GM12878 (cell line): ENCODE measurements at regions not wholly inside any gene's neighbourhood (a gene's known extent, or its start where the extent isn't known, plus 50 kb on each side); places are given as distances from the start of the nearest gene placed in this dataset.

ENCODE experiments used
- ATAC-seq: fragments of 200-7000 bp; cut with Tn5 transposase; 3 replicates; pipeline ENCODE4 v1.9.1; 2020; ENCODE audit warnings: mild to moderate bottlenecking, moderate library complexity
- BruUV-seq: library from RNA; stranded (reverse); fragments of 400-500 nt; replicated peaks from 2 replicates; lab custom pipeline; 2021; lab: Mats Ljungman, UMichigan
- CTCF ChIA-PET: fragments of 300-600 bp; sonication (Branson Sonifier 250); formaldehyde crosslinking; extraction: SDS; loops from one replicate; lab custom pipeline; 2021; ENCODE audit warnings: inconsistent platforms; lab: Yijun Ruan, JAX
- POLR2A ChIA-PET: fragments of 350-600 bp; formaldehyde crosslinking; extraction: SDS; loops from one replicate; lab custom pipeline; 2021; ENCODE audit warnings: inconsistent platforms; lab: Charles Lee
- RAD21 ChIA-PET: fragments of 300-600 bp; sonication (Branson Sonifier 250); formaldehyde crosslinking; loops from one replicate; lab custom pipeline; 2023; ENCODE audit warnings: antibody characterized with exemption; ENCODE audit not compliant: unreplicated experiment; lab: Charles Lee
- SMC1A ChIA-PET: fragments of 300-600 bp; sonication (Branson Sonifier 250); formaldehyde crosslinking; loops from one replicate; lab custom pipeline; 2023; ENCODE audit not compliant: unreplicated experiment, uncharacterized antibody; lab: Charles Lee
- DNase-seq: peaks from one replicate; pipeline ENCODE4 v3.0.0-alpha.2; 2011; ENCODE audit warnings: low read depth, low spot score
- FAIRE-seq: peaks from 3 replicates; lab custom pipeline; 2011; peaks lifted over from hg19 to GRCh38; lab: Jason Lieb, UNC
- H2AFZ ChIP-seq: 2 replicates; pipeline ENCODE4 v1.6.0; 2011; ENCODE audit warnings: low read depth, low read length, control low read depth; ENCODE audit not compliant: control insufficient read depth
- H3K27ac ChIP-seq: 2 replicates; pipeline ENCODE4 v1.5.1; 2011; ENCODE audit warnings: control low read depth; ENCODE audit not compliant: control insufficient read depth, insufficient read depth
- H3K27me3 ChIP-seq, 2 experiments: replicated peaks in 1 of 2; 2 replicates each; pipeline versions ENCODE4 v1.6.0 to v1.6.1; 2011; ENCODE audit warnings: low read length in 1 of 2; ENCODE audit not compliant: control insufficient read depth in 2 of 2, insufficient read depth in 2 of 2
- H3K36me3 ChIP-seq, 2 experiments: 2 replicates each; pipeline ENCODE4 v1.5.1; 2011; ENCODE audit warnings: low read length in 1 of 2; ENCODE audit not compliant: control insufficient read depth in 2 of 2, insufficient read depth in 2 of 2
- H3K4me1 ChIP-seq: 2 replicates; pipeline ENCODE4 v1.6.1; 2011; ENCODE audit warnings: mild to moderate bottlenecking, low read length, moderate library complexity, mixed read lengths; ENCODE audit not compliant: control insufficient read depth, insufficient read depth
- H3K4me2 ChIP-seq: 2 replicates; pipeline ENCODE4 v1.6.0; 2011; ENCODE audit warnings: control low read depth; ENCODE audit not compliant: control insufficient read depth, insufficient read depth
- H3K4me3 ChIP-seq: fragments of 200-600 bp; sonication (generic); 2 replicates; pipeline ENCODE4 v1.5.1; 2016
- H3K79me2 ChIP-seq: 2 replicates; pipeline ENCODE4 v1.6.0; 2011; ENCODE audit warnings: low read length; ENCODE audit not compliant: control insufficient read depth, insufficient read depth
- H3K9ac ChIP-seq: 2 replicates; pipeline ENCODE4 v1.8.0; 2011; ENCODE audit warnings: low read length, control low read depth, mixed read lengths; ENCODE audit not compliant: control insufficient read depth, insufficient read depth
- H3K9me3 ChIP-seq: replicated peaks from 3 replicates; pipeline ENCODE4 v1.5.1; 2011; ENCODE audit warnings: mild to moderate bottlenecking, low read length; ENCODE audit not compliant: control insufficient read depth, insufficient read depth
- H4K20me1 ChIP-seq: 2 replicates; pipeline ENCODE4 v1.6.0; 2011; ENCODE audit not compliant: control insufficient read depth, insufficient read depth
- CREM ChIP-seq: IDR thresholded peaks from 2 replicates; pipeline ENCODE4 v1.6.1; 2014; ENCODE audit warnings: antibody characterized with exemption, low read depth
- FOXM1 ChIP-seq: IDR thresholded peaks from 2 replicates; pipeline ENCODE4 v1.6.1; 2012; ENCODE audit warnings: low read depth, mild to moderate bottlenecking, inconsistent platforms, low read length, moderate library complexity
- JUNB ChIP-seq: IDR thresholded peaks from 2 replicates; pipeline ENCODE4 v1.6.1; 2016; ENCODE audit warnings: antibody characterized with exemption, mild to moderate bottlenecking
- NFIC ChIP-seq: IDR thresholded peaks from 2 replicates; pipeline ENCODE4 v1.6.1; 2012; ENCODE audit warnings: low read depth, mild to moderate bottlenecking, inconsistent platforms, low read length, moderate library complexity
- ZNF384 ChIP-seq: IDR thresholded peaks from 2 replicates; pipeline ENCODE4 v1.6.1; 2012; ENCODE audit warnings: low read depth, mild to moderate bottlenecking, low read length, improper control_type of control experiment, borderline replicate concordance
- WGBS: methylation state at CpG from one replicate; pipeline ENCODE4 v1.1.6; 2016; ENCODE audit warnings: low lambda C conversion rate; ENCODE audit not compliant: insufficient replicate concordance, insufficient coverage; ENCODE audit errors: missing lambda C conversion rate; 5-methylcytosine and 5-hydroxymethylcytosine counted together
- in situ Hi-C: fragments of 300-500 bp; cut with MboI; formaldehyde crosslinking; loops from 9 replicates; pipeline ENCODE4 v1.14.3; 2018; ENCODE audit warnings: mixed read lengths
- intact Hi-C: fragments of 100-400 bp; cut with micrococcal nuclease; formaldehyde crosslinking; loops from one replicate; pipeline ENCODE4 v1.14.2; 2022; ENCODE audit not compliant: unreplicated experiment
- TF ChIP-seq, protein P1 (sequence below): IDR thresholded peaks from 2 replicates; pipeline ENCODE4 v1.6.1; 2012; ENCODE audit warnings: improper control_type of control experiment, low read depth, low read length; ENCODE audit not compliant: insufficient replicate concordance

DNA sequence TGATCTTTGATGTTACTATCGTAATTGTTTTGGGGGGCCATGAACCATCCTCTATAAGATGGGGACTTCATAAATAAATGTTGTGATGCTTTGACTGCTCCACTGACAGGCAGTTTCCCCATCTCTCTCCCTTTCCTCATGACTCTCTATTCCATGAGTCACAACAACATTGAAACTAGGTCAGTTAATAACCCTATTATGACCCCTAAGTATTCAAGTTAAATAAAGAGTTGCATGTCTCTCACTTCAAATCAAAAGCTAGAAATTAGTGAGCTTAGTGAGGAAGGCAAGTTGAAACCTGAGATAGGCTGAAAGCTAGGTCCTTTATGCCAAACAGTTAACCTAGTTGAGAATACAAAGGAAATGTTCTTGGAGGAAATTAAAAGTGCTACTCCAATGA, 491.0 kb downstream of the HAO1 start:
- in situ Hi-C loops = no loop called here

More for the DNA sequence above, 491.0 kb downstream of the HAO1 start:
- RAD21 ChIA-PET = no interaction called here
- Histone ChIP-seq H2AFZ (no peak overlapping the region), H3K79me2 (no peaks in the 10 kb centered on the region), H3K9ac (no peak overlapping the region), H3K36me3 (no peaks in the 10 kb centered on the region), H3K4me1 (no peaks in the 10 kb centered on the region), H3K9me3 (no peaks in the 10 kb centered on the region), H3K4me3 (no peak overlapping the region), H3K27ac (no peak overlapping the region), H4K20me1 (no peaks in the 10 kb centered on the region), H3K27me3 (no peaks in the 10 kb centered on the region), H3K4me2 (no peak overlapping the region)
- SMC1A ChIA-PET = no interaction called here
- BruUV-seq = no TSS peak
- TF ChIP-seq NFIC (peak; percentile 54; the same call in 1 of the 2 replicates), JUNB (peak; percentile 78), ZNF384 (no peak), CREM (peak; percentile 46; the same call in 1 of the 2 replicates), FOXM1 (peak; percentile 49; the same call in 1 of the 2 replicates)
- TF ChIP-seq, protein P1, sequence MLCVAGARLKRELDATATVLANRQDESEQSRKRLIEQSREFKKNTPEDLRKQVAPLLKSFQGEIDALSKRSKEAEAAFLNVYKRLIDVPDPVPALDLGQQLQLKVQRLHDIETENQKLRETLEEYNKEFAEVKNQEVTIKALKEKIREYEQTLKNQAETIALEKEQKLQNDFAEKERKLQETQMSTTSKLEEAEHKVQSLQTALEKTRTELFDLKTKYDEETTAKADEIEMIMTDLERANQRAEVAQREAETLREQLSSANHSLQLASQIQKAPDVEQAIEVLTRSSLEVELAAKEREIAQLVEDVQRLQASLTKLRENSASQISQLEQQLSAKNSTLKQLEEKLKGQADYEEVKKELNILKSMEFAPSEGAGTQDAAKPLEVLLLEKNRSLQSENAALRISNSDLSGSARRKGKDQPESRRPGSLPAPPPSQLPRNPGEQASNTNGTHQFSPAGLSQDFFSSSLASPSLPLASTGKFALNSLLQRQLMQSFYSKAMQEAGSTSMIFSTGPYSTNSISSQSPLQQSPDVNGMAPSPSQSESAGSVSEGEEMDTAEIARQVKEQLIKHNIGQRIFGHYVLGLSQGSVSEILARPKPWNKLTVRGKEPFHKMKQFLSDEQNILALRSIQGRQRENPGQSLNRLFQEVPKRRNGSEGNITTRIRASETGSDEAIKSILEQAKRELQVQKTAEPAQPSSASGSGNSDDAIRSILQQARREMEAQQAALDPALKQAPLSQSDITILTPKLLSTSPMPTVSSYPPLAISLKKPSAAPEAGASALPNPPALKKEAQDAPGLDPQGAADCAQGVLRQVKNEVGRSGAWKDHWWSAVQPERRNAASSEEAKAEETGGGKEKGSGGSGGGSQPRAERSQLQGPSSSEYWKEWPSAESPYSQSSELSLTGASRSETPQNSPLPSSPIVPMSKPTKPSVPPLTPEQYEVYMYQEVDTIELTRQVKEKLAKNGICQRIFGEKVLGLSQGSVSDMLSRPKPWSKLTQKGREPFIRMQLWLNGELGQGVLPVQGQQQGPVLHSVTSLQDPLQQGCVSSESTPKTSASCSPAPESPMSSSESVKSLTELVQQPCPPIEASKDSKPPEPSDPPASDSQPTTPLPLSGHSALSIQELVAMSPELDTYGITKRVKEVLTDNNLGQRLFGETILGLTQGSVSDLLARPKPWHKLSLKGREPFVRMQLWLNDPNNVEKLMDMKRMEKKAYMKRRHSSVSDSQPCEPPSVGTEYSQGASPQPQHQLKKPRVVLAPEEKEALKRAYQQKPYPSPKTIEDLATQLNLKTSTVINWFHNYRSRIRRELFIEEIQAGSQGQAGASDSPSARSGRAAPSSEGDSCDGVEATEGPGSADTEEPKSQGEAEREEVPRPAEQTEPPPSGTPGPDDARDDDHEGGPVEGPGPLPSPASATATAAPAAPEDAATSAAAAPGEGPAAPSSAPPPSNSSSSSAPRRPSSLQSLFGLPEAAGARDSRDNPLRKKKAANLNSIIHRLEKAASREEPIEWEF = no peak
- intact Hi-C loops = no loop called here
- no peak for DNase-seq
- FAIRE-seq = no peak
- ATAC-seq = no peak
- CTCF ChIA-PET = no interaction called here
- WGBS = 61% methylated on average over 1 of the region's 1 CpG
- POLR2A ChIA-PET = no interaction called here
